ENCODE measurements at regions not wholly inside any gene's neighbourhood (a gene's known extent, or its start where the extent isn't known, plus 50 kb on each side); places are given as distances from the start of the nearest gene placed in this dataset.

DNA sequence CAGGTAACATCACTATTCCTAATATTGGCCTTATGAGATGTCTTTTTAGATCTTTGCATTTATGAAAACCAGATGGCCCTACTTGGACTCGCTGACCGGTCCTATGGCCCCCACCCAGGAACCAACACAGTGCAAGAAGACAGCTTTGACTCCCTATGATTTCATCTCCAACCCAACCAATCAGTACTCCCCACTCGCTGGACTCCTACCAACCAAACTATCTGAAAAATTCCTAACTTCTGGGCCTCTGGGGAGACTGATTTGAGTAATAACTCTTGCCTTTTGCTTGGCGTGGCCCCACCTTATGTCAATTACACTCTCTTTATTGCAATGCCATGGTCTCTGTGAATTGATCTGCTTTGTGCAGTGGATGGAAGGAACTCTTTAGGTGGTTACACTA is 828.9 kb downstream of the CDH11 start:
- TF ChIP-seq, protein P1, sequence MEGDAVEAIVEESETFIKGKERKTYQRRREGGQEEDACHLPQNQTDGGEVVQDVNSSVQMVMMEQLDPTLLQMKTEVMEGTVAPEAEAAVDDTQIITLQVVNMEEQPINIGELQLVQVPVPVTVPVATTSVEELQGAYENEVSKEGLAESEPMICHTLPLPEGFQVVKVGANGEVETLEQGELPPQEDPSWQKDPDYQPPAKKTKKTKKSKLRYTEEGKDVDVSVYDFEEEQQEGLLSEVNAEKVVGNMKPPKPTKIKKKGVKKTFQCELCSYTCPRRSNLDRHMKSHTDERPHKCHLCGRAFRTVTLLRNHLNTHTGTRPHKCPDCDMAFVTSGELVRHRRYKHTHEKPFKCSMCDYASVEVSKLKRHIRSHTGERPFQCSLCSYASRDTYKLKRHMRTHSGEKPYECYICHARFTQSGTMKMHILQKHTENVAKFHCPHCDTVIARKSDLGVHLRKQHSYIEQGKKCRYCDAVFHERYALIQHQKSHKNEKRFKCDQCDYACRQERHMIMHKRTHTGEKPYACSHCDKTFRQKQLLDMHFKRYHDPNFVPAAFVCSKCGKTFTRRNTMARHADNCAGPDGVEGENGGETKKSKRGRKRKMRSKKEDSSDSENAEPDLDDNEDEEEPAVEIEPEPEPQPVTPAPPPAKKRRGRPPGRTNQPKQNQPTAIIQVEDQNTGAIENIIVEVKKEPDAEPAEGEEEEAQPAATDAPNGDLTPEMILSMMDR (IDR thresholded peaks at IDR 0.05), result no peak
- no peak for TF ChIP-seq POLR2A (IDR thresholded peaks at IDR 0.05)
